Non-pigmented ciliary epithelial cell (primary cell): ENCODE measurements at regions not wholly inside any gene's neighbourhood (a gene's known extent, or its start where the extent isn't known, plus 50 kb on each side); places are given as distances from the start of the nearest gene placed in this dataset.
"Not testable (repeated sequence)": the region's sequence is repeated elsewhere in the genome, so short reads cannot be mapped to it uniquely, and the experiment has no call there.

Source experiments
- DNase-seq: peaks from one replicate; pipeline ENCODE4 v3.0.0-alpha.2; 2010; ENCODE audit warnings: low read depth

DNA sequence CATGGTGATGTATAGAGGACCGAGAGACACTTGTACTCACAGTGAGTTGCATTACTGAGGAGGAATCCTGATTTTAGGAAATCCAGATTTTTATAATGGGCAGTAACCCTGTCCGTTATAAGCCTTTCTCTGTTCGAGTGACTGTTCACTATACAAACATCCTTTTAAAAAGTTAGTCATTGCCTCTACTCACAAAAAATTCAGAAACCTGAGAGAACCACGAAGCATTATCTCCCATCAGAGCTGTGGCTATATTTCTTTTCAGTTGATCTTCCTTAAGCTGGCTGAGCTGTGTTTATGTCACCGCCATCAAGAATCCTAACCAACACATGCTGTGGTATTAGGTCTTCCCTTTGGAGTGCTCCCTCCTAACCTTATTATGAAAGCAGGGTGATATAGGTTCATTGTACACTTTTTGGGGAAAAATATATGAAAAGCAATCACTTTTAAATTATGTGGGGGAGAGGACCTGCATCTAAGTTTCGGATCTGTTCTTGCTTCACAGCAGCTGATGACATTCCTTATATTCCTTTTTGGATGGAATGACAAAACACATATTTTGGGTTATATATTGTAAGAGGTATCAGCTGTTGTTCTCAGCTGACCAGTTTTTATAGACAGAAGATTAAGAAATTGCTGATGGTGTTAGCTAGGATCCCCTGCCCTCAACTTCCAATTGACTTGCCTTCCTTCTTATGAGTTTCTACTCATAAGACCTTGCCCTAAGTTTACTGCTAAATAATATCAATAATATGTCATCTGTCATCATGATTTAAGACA lies 465.9 kb upstream of the RASGRP1 start:
- no peak for DNase-seq

DNA sequence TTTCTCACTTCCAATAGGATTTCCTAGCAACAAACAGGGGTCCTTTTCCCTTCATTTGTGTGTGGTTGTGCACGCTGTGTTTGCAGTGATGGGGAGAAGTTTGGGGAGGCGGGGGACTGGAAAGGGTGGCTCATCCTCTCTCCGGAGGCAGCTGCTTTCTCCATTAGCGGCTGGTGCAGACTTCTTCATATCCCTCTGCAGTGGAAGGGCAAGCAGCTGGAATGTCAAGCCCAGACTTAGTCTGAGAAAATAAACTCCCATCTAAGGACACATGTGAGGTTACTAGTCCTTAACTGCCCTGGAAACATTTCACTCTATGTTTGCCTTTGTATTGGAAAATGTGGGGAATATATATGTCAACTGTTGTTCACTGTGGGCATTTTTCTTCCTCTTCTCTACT lies 467.0 kb upstream of the RASGRP1 start:
- no peak for DNase-seq

DNA sequence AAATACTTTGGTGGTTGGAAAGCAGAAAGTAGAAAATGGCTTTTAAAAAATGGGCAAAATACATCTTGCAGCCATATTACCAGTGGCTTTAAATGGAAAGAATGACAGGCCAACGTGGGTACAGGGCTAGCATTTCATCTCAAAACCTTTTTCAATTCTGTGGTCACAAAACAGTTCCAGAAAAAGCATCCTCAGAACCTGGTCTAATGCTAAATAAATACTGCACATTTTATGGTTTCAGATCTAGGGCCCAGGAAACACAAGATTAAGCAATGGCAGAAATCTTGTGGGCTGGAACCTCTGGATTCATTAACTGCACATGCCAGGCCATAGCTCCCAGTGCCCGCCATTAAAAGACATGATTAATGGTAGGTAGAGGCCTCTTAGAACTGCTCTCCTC lies 470.2 kb upstream of the RASGRP1 start:
- no peak for DNase-seq

DNA sequence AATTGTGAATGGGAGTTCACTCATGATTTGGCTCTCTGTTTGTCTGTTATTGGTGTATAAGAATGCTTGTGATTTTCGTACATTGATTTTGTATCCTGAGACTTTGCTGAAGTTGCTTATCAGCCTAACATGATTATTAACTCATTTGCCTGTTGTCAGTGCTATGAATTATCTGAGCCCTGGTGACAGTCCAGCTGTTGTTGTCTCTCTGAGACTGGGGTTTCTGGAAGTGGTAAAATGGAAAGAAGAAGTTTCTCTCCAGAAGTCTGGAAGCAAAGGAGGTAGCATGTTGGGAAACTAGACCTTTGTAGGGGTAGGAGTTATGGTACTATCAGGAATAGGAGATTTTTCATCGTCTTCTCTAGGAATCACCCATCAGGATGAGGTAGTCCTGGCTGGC lies 473.0 kb upstream of the RASGRP1 start:
- DNase-seq = not testable (repeated sequence)

DNA sequence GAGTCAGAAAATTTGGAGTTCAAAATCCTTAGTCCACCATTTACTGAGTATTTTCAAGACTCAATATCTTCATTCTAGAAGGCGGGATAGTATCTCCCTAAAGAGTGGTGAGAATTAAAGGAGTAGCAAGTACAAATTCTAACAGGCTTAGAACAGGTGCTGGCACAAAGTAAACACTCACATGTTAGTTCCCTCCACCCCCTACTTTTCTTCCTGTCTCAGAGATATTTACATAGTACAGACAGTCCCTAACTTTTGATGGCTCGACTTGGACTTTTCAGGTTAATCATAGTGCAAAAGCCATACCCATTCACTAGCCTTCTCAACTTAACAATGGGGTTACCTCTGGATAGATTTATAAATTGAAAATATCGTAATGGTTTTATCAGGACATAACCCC lies 476.2 kb upstream of the RASGRP1 start:
- no peak for DNase-seq

DNA sequence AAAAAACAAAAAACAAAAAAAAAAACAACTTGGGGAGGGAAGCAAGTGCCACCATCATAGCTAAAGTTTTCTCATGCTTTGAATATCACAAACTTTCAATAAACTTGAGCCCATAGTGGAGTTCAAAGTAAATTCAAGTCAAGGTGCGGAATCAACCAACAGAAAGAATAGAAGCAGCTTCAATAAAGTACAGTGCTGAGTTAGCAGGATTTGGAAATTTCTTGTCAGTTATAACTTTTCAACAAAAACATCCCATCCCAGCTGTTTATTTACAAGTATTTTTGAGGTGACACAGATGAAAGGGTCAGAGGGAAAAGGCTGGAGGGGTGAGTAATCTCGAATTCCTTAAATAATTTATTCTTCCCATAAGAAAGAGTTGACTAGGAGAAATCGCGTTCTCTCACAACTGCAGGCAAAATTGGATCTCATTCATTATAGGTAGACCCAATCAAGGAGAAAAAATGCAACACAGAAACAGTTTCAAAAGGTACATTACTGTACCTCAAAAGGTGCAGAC lies 477.4 kb upstream of the RASGRP1 start:
- no peak for DNase-seq

DNA sequence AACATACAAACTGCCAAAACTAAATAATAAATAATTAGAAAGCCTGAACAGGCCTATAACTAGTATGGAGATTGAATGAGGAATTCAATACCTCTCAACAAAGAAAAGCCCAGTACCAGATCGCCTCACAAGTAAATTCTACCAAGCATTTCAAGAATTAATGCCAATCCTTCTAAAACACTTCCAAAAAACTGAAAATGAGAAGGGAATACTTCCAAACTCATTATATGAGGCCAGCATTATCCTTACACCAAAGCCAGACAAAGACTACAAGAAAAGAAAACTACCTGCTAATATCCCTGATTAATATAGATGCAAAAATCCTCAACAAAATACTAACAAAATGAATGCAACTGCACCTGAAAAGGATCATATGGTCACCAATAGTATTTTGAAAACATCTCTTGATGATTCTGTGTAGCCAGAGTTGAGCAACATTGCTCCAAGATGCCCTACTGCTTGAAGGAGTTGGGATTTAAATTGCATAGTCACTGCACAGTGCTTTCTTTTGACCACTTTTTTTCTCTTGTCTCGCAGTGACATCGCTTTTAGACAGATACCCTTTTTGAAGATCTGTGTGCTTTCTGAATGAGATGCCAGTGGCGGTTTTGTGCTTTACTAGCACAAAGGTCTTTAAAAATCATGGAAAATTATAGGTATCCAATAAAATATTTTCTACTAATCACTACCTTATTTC lies 487.2 kb upstream of the RASGRP1 start:
- DNase-seq = no peak

DNA sequence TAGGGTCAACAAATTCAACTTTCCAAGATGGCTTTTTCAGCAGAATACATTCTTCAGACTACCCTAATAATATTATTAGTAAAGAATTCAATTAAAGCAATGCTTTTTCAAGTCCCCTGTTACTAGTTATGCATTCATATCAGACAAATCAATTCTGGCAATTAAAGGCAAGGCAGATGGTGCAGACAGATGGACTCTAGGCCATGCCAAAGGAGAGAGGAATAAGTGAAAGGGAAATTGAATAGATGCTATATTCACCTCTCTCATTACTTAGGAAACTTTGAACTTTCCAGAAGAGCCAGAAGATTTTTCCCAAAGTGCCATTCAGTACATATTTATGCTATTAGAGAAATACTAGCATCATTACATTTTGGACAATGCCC lies 487.7 kb upstream of the RASGRP1 start:
- DNase-seq = no peak

DNA sequence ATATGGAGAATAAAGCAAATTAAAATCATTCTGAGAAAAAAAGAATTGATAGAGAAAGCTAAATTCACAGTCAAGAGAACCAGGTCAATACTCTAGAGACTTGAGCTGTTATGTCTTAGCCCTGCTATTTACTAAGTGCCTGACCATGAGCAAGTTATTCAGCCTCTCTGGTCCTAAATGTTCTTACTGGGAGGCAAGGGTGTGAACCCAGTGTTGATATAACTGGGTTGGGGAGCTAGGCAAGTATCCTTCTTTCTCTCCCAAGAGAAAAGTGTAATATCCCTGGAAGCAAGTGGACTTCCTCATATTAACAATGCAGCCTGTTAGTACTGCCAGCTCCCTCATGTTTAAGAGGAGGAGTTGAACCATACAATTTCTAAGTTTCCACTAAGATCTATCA lies 488.9 kb upstream of the RASGRP1 start:
- no peak for DNase-seq

DNA sequence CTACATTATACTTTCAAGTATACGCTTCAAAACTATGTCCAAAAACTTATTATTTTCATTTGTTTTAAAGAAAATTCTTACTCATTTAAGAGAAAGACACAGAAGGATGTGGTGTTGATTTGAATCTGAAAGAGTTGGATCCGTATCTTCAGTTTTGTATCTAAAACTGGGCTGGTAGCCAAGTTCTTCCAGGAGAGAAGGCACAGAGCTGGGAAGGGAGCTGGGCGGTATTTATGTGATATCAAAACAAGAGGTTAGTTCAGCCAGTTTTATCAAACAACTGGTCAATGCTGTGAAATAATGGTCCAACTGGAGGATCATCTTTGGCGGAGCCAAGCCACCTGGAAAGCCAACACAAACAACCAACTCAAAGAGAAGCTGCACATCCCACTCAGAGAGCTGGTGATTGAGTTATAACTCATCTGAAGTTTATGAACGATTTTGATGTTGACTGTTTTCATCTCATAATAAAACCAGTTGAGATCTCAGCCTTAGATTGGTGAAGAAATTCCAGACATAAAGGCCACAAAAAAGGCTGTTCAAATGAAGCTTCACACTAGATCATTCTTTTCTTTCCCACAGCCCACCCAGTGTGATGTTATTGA lies 489.6 kb upstream of the RASGRP1 start:
- no peak for DNase-seq

DNA sequence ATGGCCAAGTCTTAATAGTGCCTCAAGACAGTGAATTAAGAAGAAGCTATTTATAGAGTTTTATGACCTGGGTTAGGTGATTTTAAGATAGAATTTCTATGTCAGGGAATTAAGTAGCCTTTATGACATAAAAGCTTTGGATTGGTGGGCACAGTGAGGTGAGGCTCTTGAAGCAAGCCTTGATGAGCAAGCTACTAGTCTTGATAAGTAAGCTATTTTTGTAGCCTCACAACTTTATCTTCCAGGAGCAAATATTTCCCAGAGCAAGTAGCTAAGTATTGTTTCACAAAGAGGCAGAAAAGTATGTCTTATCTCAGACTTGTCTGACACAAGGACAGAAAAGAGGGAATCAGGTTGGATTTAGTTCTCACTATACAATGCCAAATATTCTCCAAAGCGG lies 491.7 kb upstream of the RASGRP1 start:
- no peak for DNase-seq

DNA sequence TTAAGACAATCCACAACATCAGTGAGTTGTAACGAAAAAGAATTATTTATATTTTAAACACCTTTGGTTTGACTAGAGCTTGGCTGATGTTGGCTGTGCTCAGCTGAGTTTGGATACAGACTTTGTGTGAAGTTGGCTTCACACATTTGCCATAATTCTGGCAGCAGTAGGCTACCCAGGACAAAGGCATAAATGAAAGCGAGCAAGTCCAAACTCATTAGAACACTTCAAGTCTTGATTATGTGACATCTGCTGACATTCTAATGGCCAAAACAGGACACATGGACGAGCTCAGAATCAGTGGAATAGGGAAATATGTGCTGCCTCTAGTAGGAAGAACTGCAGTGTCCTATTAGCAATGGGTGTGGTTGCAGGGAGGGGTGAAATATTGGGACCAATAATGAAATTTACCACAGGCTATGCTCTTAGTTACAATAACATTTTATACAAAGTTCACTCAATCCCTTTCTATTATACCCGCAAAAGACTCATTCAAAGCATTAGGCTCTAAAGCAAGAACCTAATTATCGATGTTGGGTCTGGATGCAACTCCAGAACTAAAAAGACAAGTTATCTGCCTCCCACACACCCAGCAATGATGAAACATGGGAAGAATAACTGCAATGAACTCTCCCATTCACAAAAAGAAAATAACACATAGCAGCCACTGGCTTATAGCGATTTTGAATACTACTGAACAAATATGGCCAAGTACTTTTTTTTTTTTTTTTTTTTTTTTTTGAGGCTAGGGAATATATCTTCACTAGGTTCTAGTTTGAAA lies 493.9 kb upstream of the RASGRP1 start:
- no peak for DNase-seq

DNA sequence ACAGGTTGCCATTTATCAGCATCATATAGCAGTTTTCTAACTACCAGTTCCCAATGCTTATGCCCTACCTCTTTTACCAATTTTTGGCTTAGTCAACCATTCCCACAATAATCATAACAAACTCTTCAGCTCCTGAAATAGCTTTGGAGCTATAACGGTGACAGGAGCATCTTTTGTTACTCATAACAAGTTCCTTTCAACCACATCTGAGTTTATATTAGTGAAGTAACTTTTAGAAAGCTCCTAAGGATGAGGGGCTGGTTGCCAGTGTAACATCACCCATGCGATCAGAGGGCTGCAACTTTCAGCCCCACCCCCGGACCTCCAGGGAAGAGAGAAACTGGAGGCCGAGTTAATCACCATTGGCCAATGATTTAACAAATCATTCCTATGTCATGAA lies 495.3 kb upstream of the RASGRP1 start:
- no peak for DNase-seq

DNA sequence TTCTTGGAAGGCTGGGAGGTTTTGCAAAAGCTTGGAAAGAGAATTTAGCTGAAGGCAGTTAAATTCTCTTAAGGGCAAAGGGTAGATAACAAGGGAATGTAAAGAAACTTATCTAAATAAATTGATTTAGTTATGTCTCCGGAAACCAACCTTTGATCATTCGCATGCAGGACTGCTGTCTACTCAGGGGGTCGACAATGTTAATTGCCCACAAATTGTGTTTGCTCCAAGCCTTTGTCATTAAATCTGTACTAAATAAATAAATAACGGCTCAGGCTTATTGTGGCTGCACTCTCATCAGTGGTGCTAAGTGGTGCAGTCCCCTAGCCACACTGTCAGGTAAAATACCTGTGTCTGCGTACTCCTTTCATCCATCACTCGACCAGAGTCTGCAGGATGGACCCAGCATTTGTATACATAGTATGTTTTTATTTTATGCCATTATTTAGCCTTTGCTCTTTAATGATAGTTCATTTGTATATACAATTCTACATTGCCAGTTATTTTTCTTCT lies 497.4 kb upstream of the RASGRP1 start:
- no peak for DNase-seq

DNA sequence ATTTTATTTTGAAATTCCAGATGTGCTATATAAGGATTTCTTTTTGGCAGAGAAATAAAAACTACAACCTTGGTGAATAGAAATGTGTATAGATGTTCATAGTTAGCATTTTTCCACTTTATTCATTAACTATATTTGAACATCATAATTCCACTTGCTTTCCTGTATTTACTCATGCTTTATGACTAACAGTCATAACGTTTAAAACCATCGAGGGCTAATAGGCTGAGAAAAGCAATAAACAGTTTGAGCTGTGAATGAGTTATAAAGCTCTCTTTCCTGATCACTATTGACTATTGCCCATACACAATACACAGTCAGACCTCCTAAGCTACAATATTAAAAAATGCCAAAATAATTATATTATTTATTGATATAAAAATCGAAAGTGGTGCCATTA lies 502.1 kb upstream of the RASGRP1 start:
- no peak for DNase-seq

DNA sequence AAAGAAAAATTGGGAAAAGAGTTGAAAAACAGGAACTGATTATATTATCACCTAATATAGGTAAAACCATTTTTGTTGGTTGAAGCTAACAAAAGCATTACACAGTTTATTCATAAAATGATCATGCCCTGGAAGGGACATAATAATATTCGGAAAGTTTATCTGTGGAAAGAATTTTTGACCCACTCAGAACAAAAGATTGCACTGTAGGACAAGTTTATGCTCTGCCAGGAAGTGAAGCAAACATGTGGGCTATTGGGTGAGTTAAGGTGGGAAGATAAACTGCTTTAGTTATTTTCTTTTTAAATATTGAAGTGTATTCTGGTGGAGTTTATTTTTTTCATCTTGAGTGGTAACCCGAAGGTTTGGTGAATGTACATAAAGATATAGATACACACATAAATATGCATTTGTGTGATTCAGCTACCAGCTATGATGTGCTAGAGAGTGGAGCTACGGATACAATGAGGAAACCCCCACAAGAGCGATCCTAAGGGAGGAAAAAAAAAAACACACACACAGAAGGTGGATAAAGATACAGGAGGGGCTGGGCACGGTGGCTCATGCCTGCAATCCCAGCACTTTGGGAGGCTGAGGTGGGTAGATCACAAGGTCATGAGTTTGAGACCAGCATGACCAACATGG lies 506.4 kb upstream of the THBS1 start:
- no peak for DNase-seq

DNA sequence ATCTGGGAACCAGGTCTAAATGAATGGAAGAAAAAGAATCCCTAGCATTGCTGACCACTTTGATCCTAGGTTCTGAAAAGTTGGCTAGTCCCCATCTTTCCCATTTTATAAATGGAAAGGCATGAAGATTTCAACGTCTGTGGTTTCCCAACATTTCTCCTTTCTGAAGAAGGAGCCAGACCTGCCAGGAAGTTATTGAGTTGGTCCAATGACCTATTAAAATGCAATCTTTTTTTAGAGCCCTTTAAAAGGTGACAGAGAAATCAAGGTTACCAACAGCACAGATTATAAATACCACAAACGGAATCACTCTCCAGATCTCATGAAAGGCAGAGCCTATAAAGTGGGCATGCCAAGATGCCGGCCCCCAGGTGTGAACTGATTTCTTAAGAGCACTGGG lies 505.6 kb upstream of the THBS1 start:
- DNase-seq = no peak

DNA sequence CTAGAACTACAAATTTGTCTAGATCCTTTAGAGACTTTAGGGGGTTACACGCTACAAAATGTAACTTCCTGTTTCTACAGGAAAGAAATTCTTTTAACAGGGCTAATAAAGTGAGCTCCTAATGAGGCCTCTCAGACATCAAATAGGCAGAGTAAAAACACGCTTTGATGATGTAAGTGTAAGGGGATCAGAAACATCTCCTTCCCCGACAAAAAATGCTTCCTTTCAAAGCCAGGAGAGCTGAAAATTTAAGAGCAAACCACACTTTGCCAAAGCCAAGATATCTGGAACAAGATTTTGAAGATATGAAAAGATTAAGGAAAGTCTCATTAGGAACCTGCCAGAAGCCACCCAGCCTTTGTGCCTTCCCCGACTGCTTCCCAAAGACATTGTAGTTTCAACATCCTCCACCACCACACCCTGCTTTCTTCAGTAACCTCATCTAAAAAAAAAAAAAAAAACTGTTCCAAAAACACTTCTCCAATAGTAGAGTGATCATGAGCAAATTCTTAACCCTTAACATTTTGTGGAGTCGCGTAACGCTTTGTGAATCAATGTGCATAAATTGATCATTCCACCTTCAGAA lies 505.0 kb upstream of the THBS1 start:
- DNase-seq = no peak

DNA sequence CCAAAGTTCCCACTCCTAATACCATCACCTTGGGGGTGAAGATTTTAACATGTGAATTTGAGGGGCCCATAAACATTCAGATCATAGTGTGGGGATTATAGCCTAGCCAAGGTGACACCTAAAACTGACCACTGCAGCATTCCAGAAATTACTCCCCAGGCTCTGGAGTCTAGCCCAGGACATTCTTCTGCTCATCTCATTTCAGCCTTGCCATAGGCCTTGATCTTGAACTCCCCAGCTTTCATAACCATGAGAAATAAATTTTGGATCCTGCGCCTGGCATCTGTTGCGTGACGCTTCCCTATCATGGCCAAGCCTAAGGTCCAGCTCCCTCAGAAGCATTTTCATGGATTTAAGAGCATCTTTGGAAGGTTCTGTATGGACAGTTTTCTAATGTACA lies 502.9 kb upstream of the THBS1 start:
- DNase-seq = no peak

DNA sequence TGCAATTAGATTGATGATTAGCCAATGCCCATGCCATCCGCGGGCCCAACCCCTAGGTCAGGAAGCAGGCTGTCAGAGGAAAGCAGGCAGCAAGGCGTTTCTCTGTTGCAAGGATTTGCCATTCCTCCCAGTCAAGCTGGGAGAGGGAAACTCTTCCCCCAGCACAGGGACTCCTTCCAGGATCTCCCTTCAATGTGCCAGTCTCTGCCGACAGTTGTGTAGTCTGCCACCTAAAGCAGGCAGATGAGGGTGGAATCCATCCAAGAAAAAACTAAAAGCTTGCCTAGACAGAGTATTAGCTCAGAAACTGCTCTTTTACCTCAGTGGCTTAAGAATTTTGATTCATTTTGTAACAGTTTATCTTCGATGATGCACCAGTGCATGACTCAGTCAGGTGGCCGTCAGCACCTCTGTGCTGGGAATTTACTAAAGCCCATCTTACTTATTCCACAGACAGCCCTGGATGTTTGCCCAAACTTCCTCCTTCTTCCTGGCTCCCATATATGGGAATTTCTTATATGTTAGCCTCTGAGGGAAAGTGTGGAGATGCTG lies 501.5 kb upstream of the THBS1 start:
- DNase-seq = no peak

DNA sequence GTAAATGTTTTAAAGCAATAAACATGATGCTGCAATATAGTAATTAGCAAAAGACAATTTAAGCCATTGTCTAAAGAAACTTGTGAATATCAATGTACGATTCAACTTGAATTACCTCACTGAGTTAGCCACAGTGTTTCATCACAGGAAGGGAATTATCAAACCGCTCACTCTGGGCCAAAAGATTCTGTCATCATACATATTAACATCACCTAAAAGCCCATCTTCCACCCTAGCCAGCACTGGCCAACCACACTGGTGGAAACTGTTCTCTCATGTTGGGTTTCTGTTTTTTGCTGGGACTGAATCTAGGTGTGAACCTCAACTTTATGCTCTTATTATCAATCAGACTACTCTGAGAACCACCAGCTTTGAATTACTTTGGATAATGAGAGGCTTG lies 497.7 kb upstream of the THBS1 start:
- no peak for DNase-seq
